HepG2 (cell line): ENCODE measurements at regions not wholly inside any gene's neighbourhood (a gene's known extent, or its start where the extent isn't known, plus 50 kb on each side); places are given as distances from the start of the nearest gene placed in this dataset.

Source experiments
- ATAC-seq: fragments of 200-7000 bp; cut with Tn5 transposase; 3 replicates; pipeline ENCODE4 v1.9.1; 2020; ENCODE audit warnings: mild to moderate bottlenecking, moderate library complexity
- BruUV-seq: library from RNA; stranded (reverse); fragments of 400-500 nt; replicated peaks from 2 replicates; lab custom pipeline; 2021; lab: Mats Ljungman, UMichigan
- CTCF ChIA-PET: fragments of 300-600 bp; formaldehyde crosslinking; extraction: SDS; loops from one replicate; lab custom pipeline; 2021; ENCODE audit warnings: low total read pairs, inconsistent platforms, low intra/inter-chr PET ratio; lab: Yijun Ruan, JAX
- POLR2A ChIA-PET: fragments of 350-600 bp; sonication (Branson Sonifier 250); formaldehyde crosslinking; loops from one replicate; lab custom pipeline; 2020; ENCODE audit warnings: antibody characterized with exemption, inconsistent platforms; lab: Yijun Ruan, JAX
- DNase-seq: peaks from one replicate; pipeline ENCODE4 v3.0.0-alpha.2; 2015; ENCODE audit warnings: low spot score
- FAIRE-seq: peaks from 3 replicates; lab custom pipeline; 2011; peaks lifted over from hg19 to GRCh38; lab: Jason Lieb, UNC
- H2AFZ ChIP-seq: one replicate; pipeline ENCODE4 v1.6.1; 2011; ENCODE audit warnings: low read length, inconsistent platforms
- H3K27ac ChIP-seq: fragments of 300-600 bp; 3 replicates; pipeline ENCODE4 v1.8.0; 2011; ENCODE audit warnings: mixed run types, mild to moderate bottlenecking, mixed read lengths, low read length, inconsistent platforms; ENCODE audit not compliant: insufficient read depth; ENCODE audit errors: extremely low read length
- H3K27me3 ChIP-seq, 2 experiments: fragments of 200-600 bp in 1 of 2; 2 replicates in 1 of 2; 3 replicates in 1 of 2; pipeline versions ENCODE4 v1.6.0 to v1.8.0; 2011; ENCODE audit warnings: low read length in 2 of 2, mild to moderate bottlenecking in 2 of 2, moderate library complexity in 2 of 2, inconsistent platforms in 1 of 2; ENCODE audit not compliant: insufficient read depth in 2 of 2, control insufficient read depth in 1 of 2
- H3K36me3 ChIP-seq, 2 experiments: fragments of 200-600 bp in 1 of 2; replicated peaks in 1 of 2; 2 replicates in 1 of 2; 3 replicates in 1 of 2; pipeline versions ENCODE4 v1.5.1 to v1.8.0; 2011; ENCODE audit warnings: low read length in 2 of 2, inconsistent platforms in 1 of 2; ENCODE audit not compliant: insufficient read depth in 2 of 2, control insufficient read depth in 1 of 2
- H3K4me1 ChIP-seq: 2 replicates; pipeline ENCODE4 v1.5.1; 2012; ENCODE audit warnings: low read length, inconsistent platforms; ENCODE audit not compliant: insufficient read depth
- H3K4me2 ChIP-seq: 2 replicates; pipeline ENCODE4 v1.6.0; 2011; ENCODE audit warnings: low read depth, low read length, inconsistent platforms
- H3K4me3 ChIP-seq, 3 experiments: fragments of 200-600 bp in 1 of 3; sonication (generic), shearing (Covaris generic) in 1 of 3; replicated peaks in 1 of 3; 2 replicates each; pipeline ENCODE4 v1.5.1; 2011 to 2016; ENCODE audit warnings: low read length in 3 of 3, inconsistent platforms in 2 of 3, low read depth in 2 of 3, mild to moderate bottlenecking in 2 of 3, control low read depth in 1 of 3, mixed read lengths in 1 of 3; ENCODE audit not compliant: insufficient read depth in 1 of 3
- H3K79me2 ChIP-seq: one replicate; pipeline ENCODE4 v1.6.1; 2011; ENCODE audit warnings: low read length, inconsistent platforms; ENCODE audit not compliant: insufficient read depth
- H3K9ac ChIP-seq: 2 replicates; pipeline ENCODE4 v1.6.0; 2011; ENCODE audit warnings: mild to moderate bottlenecking, low read depth, low read length, inconsistent platforms; ENCODE audit not compliant: insufficient read depth
- H3K9me3 ChIP-seq: 2 replicates; pipeline ENCODE4 v1.5.1; 2012; ENCODE audit warnings: mild to moderate bottlenecking, low read length
- H4K20me1 ChIP-seq: 2 replicates; pipeline ENCODE4 v1.6.0; 2011; ENCODE audit warnings: inconsistent platforms, mild to moderate bottlenecking, low read length, moderate library complexity; ENCODE audit not compliant: insufficient read depth
- CBX2 ChIP-seq, 2 experiments: fragments of 200-600 bp in 1 of 2; sonication (generic); formaldehyde crosslinking in 1 of 2; IDR thresholded peaks; 2 replicates each; pipeline versions ENCODE4 v1.7.0 to v1.8.1; 2018 to 2022; ENCODE audit warnings: low read depth in 2 of 2, low read length in 1 of 2, mild to moderate bottlenecking in 1 of 2, missing genetic modification reagents in 1 of 2
- CEBPB ChIP-seq: IDR thresholded peaks from 2 replicates; pipeline ENCODE4 v1.6.1; 2011; ENCODE audit warnings: low read depth, low read length, improper control_type of control experiment, borderline replicate concordance
- FOXO4 ChIP-seq: sonication (generic); formaldehyde crosslinking; conservative IDR thresholded peaks from 2 replicates; pipeline ENCODE4 v1.8.1; 2023; ENCODE audit warnings: missing genetic modification reagents
- GTF2F1 ChIP-seq: fragments of 150-350 bp; IDR thresholded peaks from 2 replicates; pipeline ENCODE4 v1.6.1; 2014; ENCODE audit warnings: low read length
- KDM2A ChIP-seq: sonication (generic); formaldehyde crosslinking; IDR thresholded peaks from 2 replicates; pipeline ENCODE4 v1.4.0; 2020; ENCODE audit warnings: low read depth, missing genetic modification reagents, borderline replicate concordance
- NR2F6 ChIP-seq, 2 experiments: IDR thresholded peaks; 2 replicates each; pipeline ENCODE4 v1.6.1; 2016; ENCODE audit warnings: antibody characterized with exemption in 1 of 2, mild to moderate bottlenecking in 1 of 2
- ZMAT3 ChIP-seq: sonication (generic); formaldehyde crosslinking; conservative IDR thresholded peaks from 2 replicates; pipeline ENCODE4 v1.7.0; 2021; ENCODE audit warnings: missing genetic modification reagents
- WGBS: methylation state at CpG from one replicate; pipeline ENCODE4 v1.1.6; 2017; ENCODE audit warnings: low lambda C conversion rate; 5-methylcytosine and 5-hydroxymethylcytosine counted together
- in situ Hi-C: cut with HindIII; loops from 2 replicates; pipeline ENCODE4 v1.10.0; 2017; ENCODE audit warnings: low pct_unique_long_range_greater_than_20kb; ENCODE audit not compliant: extremely low pct_ligation_motif_present
- intact Hi-C: fragments of 100-400 bp; cut with micrococcal nuclease; formaldehyde crosslinking; loops from one replicate; pipeline ENCODE4 v1.10.0; 2022; ENCODE audit not compliant: unreplicated experiment

GRCh38 chr17:20938244-20938643 lies 104.6 kb downstream of the USP22 start:
- BruUV-seq: no TSS peak
- no peak overlapping the region for H3K27ac ChIP-seq

GRCh38 chr17:20938988-20939615 lies 103.7 kb downstream of the USP22 start:
- H3K9ac ChIP-seq: no peak overlapping the region
- TF ChIP-seq CBX2 (IDR thresholded peaks at IDR 0.05; ENCODE audit: low read depth, low read length) (no peak), CBX2 (CRISPR knock-in tag; IDR thresholded peaks at IDR 0.05; ENCODE audit: low read depth) (no peak), GTF2F1 (no peak), KDM2A (CRISPR knock-in tag) (no peak), FOXO4 (CRISPR knock-in tag) (no peak), NR2F6 (IDR thresholded peaks at IDR 0.05) (no peak), NR2F6 (CRISPR knock-in tag; IDR thresholded peaks at IDR 0.05) (no peak)
- FAIRE-seq (no peak), DNase-seq (no peak), ATAC-seq (no peak)
- ChIA-PET POLR2A (no interaction called here), CTCF (no interaction called here)
- intact Hi-C loops (no loop called here), in situ Hi-C loops (no loop called here)
- no peak overlapping the region for H2AFZ ChIP-seq
- H3K79me2 ChIP-seq: peaks cover 3% of the 10 kb centered on the region
- H3K4me3 ChIP-seq: no peak overlapping the region
- H3K4me1 ChIP-seq: no peaks in the 10 kb centered on the region
- no peak overlapping the region for H3K27ac ChIP-seq
- no TSS peak for BruUV-seq
- no peak overlapping the region for H3K4me2 ChIP-seq
- peaks cover 0 to 2% of the 10 kb centered on the region in 2 experiments; a peak in 2 of 5 replicates for H3K36me3 ChIP-seq
- no peaks in the 10 kb centered on the region; a peak in 1 of 5 replicates for H3K27me3 ChIP-seq
- no peaks in the 10 kb centered on the region for H3K9me3 ChIP-seq
- no peaks in the 10 kb centered on the region; the same call in 1 of the 2 replicates for H4K20me1 ChIP-seq

More at GRCh38 chr17:20938244-20938643, 104.6 kb downstream of the USP22 start:
- ChIA-PET POLR2A (no interaction called here), CTCF (no interaction called here)
- Histone ChIP-seq H3K27me3 (no peaks in the 10 kb centered on the region; a peak in 1 of 5 replicates), H4K20me1 (no peaks in the 10 kb centered on the region), H3K4me2 (no peak overlapping the region), H3K36me3 (peaks cover 2 to 3% of the 10 kb centered on the region in 2 experiments; a peak in 2 of 5 replicates), H3K4me3 (no peak overlapping the region), H3K9me3 (no peaks in the 10 kb centered on the region), H2AFZ (no peak overlapping the region), H3K4me1 (no peaks in the 10 kb centered on the region)
- DNase-seq: no peak
- intact Hi-C loops: no loop called here
- peak; percentile 58; the same call in 1 of the 2 replicates for TF ChIP-seq CEBPB
- no peak for TF ChIP-seq ZMAT3 (CRISPR knock-in tag)
- TF ChIP-seq, all 625 proteins: peak for 1
- WGBS: 76% methylated on average over 12 of the region's 15 CpGs
- no peak for FAIRE-seq
- ATAC-seq: no peak; the same call in 1 of the 3 replicates
- Histone ChIP-seq H3K9ac (no peak overlapping the region), H3K79me2 (peaks cover 3% of the 10 kb centered on the region)
- in situ Hi-C loops: no loop called here
